ENCODE measurements at regions not wholly inside any gene's neighbourhood (a gene's known extent, or its start where the extent isn't known, plus 50 kb on each side); places are given as distances from the start of the nearest gene placed in this dataset.

GRCh38 chr7:26048663-26049062, 103.3 kb upstream of the NFE2L3 start:
- TF ChIP-seq POLR2A (IDR thresholded peaks at IDR 0.05), result no peak
- no peak for TF ChIP-seq CTCF (IDR thresholded peaks at IDR 0.05)
- TF ChIP-seq EP300 (IDR thresholded peaks at IDR 0.05), result no peak
- no peak for TF ChIP-seq POLR2AphosphoS5 (IDR thresholded peaks at IDR 0.05)

All from gastroesophageal sphincter (tissue), 3 donors.